Heart left ventricle (tissue), 16 donors: ENCODE measurements at regions not wholly inside any gene's neighbourhood (a gene's known extent, or its start where the extent isn't known, plus 50 kb on each side); places are given as distances from the start of the nearest gene placed in this dataset.

Experiments used
- ATAC-seq, 4 donors: fragments of 200-7000 bp; cut with Tn5 transposase; one replicate each; pipeline ENCODE4 v1.9.1; 2020 to 2022; ENCODE audit warnings: moderate library complexity in 4 of 4, mild to moderate bottlenecking in 3 of 4, moderate number of reproducible peaks in 1 of 4
- DNase-seq, 5 donors: peaks; one replicate each; pipeline ENCODE4 v3.0.0-alpha.2; 2020
- H3K27ac ChIP-seq, 12 donors: fragments of 200-600 bp; sonication (generic) in 4 of 12; one replicate each; pipeline versions ENCODE4 v1.5.0 to v1.8.0; 2016 to 2022; ENCODE audit warnings: mild to moderate bottlenecking in 2 of 12
- H3K27me3 ChIP-seq, 9 donors: fragments of 200-600 bp; sonication (generic) in 2 of 9; one replicate each; pipeline versions ENCODE4 v1.5.1 to v1.8.0; 2016 to 2022; ENCODE audit warnings: mild to moderate bottlenecking in 3 of 9
- H3K36me3 ChIP-seq, 9 donors: fragments of 200-600 bp; sonication (generic) in 2 of 9; one replicate each; pipeline versions ENCODE4 v1.5.0 to v1.8.0; 2018 to 2022; ENCODE audit warnings: mild to moderate bottlenecking in 2 of 9
- H3K4me1 ChIP-seq, 12 donors: fragments of 200-600 bp; sonication (generic) in 4 of 12; one replicate each; pipeline versions ENCODE4 v1.5.0 to v1.8.0; 2016 to 2022; ENCODE audit warnings: mild to moderate bottlenecking in 3 of 12
- H3K4me3 ChIP-seq, 12 donors: fragments of 200-600 bp; sonication (generic) in 4 of 12; one replicate each; pipeline versions ENCODE4 v1.5.0 to v1.8.0; 2017 to 2022; ENCODE audit warnings: mild to moderate bottlenecking in 9 of 12, moderate library complexity in 4 of 12
- H3K9me3 ChIP-seq, 12 donors: fragments of 200-600 bp; sonication (generic) in 4 of 12; one replicate each; pipeline versions ENCODE4 v1.5.0 to v1.8.0; 2016 to 2022; ENCODE audit warnings: mild to moderate bottlenecking in 1 of 12
- CTCF ChIP-seq, 12 donors: fragments of 200-600 bp; sonication (generic) in 4 of 12; IDR thresholded peaks; one replicate each; pipeline versions ENCODE4 v1.5.0 to v1.8.0; 2018 to 2022; ENCODE audit warnings: antibody characterized with exemption in 12 of 12, mild to moderate bottlenecking in 5 of 12
- POLR2A ChIP-seq, 2 donors: fragments of 450-650 bp; IDR thresholded peaks; one replicate each; pipeline ENCODE4 v1.6.1; 2017; ENCODE audit warnings: antibody characterized with exemption in 2 of 2, mild to moderate bottlenecking in 2 of 2, moderate library complexity in 2 of 2
- WGBS, 4 donors: extraction: QIAGEN DNeasy Blood & Tissue Kit in 2 of 4; methylation state at CpG; one replicate each; pipeline versions ENCODE4 v1.1.5 to v1.1.7; 2013 to 2018; 5-methylcytosine and 5-hydroxymethylcytosine counted together
- intact Hi-C, 10 donors: fragments of 100-400 bp; cut with DNase I; formaldehyde crosslinking; loops; one replicate each; pipeline versions ENCODE4 v1.11.1 to v1.14.2; 2022
- donor health status: ischemic (EF 13 %, LVEDD 7.1; RV severe dilation, severe dysfunction).
- donor health status: healthy with polysubstance abuse.
- donor health status: DM: no; HTN: yes; CAD: no.
- donor health status: DM: no; HTN: no; CAD: no.
- donor health status: ischemic (EF 25% LVEDD 6.9; RV normal size, moderate dysfunction).
- donor health status: ischemic (EF 25% LVEDD 5.7; RV mildly dilated, moderate dysfunction).
- donor health status: healthy.
- donor health status: DM: yes; HTN: yes; CAD: no.
- donor health status: ischemic (EF 35%, LVEDD 5.7; RV mildly dilated, moderate dysfunction).
- donor health status: nonischemic (EF 11% LVEDD 7.7; RV severe dilation, severe dysfunction).
- donor health status: DM: yes; HTN: yes; CAD: no.
- donor health status: PGD.
- donor health status: ischemic (EF 29% LVEDD 5.4; RV normal size, mild dysfunction).
- donor health status: nonischemic (EF 23%, LVEDD 6.1; RV moderate dilation, normal function).

- ATAC-seq = no peak
- Histone ChIP-seq H3K27ac (no peak overlapping the region), H3K4me3 (no peak overlapping the region), H3K4me1 (peaks cover 0 to 13% (median 2%) of the 10 kb centered on the region in 12 donors), H3K27me3 (no peaks in the 10 kb centered on the region), H3K36me3 (no peaks in the 10 kb centered on the region), H3K9me3 (no peaks in the 10 kb centered on the region)
- no peak for DNase-seq
- intact Hi-C loops = loop anchor here in 2 of 10 donors (10.0 kb wide), 2 partner anchors 63 to 107 kb away; partner anchors contain the start of gene NEBL (in 1 of the 2)
- no peak for TF ChIP-seq POLR2A (IDR thresholded peaks at IDR 0.05)
- TF ChIP-seq CTCF (IDR thresholded peaks at IDR 0.05) = no peak
- 56 to 68% (median 61%) methylated on average over 11 of the region's 11 CpGs for WGBS, 4 donors
Observed at GRCh38 chr10:21002091-21002878, 105.2 kb upstream of the NEBL start.

GRCh38 chr10:20999699-21000098 is 102.6 kb upstream of the NEBL start:
- Histone ChIP-seq H3K27me3 (no peaks in the 10 kb centered on the region), H3K4me3 (no peak overlapping the region), H3K36me3 (no peaks in the 10 kb centered on the region), H3K9me3 (no peaks in the 10 kb centered on the region), H3K4me1 (peaks cover 0 to 24% (median 2%) of the 10 kb centered on the region in 12 donors), H3K27ac (no peak overlapping the region)
- WGBS, 4 donors = 93 to 94% (median 94%) methylated on average over 11 of the region's 11 CpGs
- TF ChIP-seq CTCF (IDR thresholded peaks at IDR 0.05) (no peak), POLR2A (IDR thresholded peaks at IDR 0.05) (no peak)
- intact Hi-C loops = loop anchor here in 3 of 10 donors (5.0 to 10.0 kb wide), 3 partner anchors 65 to 105 kb away; partner anchors contain the start of gene NEBL (in 2 of the 3)
- no peak for ATAC-seq
- no peak for DNase-seq

GRCh38 chr10:20998036-20998435 is 100.9 kb upstream of the NEBL start:
- Histone ChIP-seq H3K36me3 (no peaks in the 10 kb centered on the region), H3K27ac (no peak overlapping the region), H3K27me3 (no peaks in the 10 kb centered on the region), H3K4me3 (no peak overlapping the region), H3K4me1 (peaks cover 0 to 24% (median 2%) of the 10 kb centered on the region in 12 donors), H3K9me3 (no peaks in the 10 kb centered on the region)
- ATAC-seq (no peak), DNase-seq (no peak)
- WGBS, 4 donors = 87 to 93% (median 91%) methylated on average over 5 of the region's 5 CpGs
- intact Hi-C loops = loop anchor here in 1 of 10 donors (5.0 kb wide), 1 partner anchor 101 kb away; the partner anchor contains the start of gene NEBL
- TF ChIP-seq POLR2A (IDR thresholded peaks at IDR 0.05) = no peak

GRCh38 chr10:20995123-20995987 is 98.2 kb upstream of the NEBL start:
- peak overlapping the region in 9 of 12 donors; percentile 15 to 40 (median 30) for H3K4me3 ChIP-seq
- H3K9me3 ChIP-seq = no peaks in the 10 kb centered on the region
- intact Hi-C loops = loop anchor here in 1 of 10 donors (5.0 kb wide), 1 partner anchor 98 kb away; the partner anchor contains the start of gene NEBL
- TF ChIP-seq POLR2A (IDR thresholded peaks at IDR 0.05) = no peak
- no peak for TF ChIP-seq CTCF (IDR thresholded peaks at IDR 0.05)
- peaks cover 0 to 11% (median 0%) of the 10 kb centered on the region in 12 donors for H3K4me1 ChIP-seq
- H3K27ac ChIP-seq = no peak overlapping the region
- WGBS, 4 donors = 21 to 42% (median 33%) methylated on average over 14 of the region's 14 CpGs
- DNase-seq (no peak), ATAC-seq (peak in 2 of 4 donors; percentile 32 to 39)
- no peaks in the 10 kb centered on the region for H3K36me3 ChIP-seq
- no peaks in the 10 kb centered on the region for H3K27me3 ChIP-seq
